Psoas muscle (tissue), 7 donors: ENCODE measurements at regions not wholly inside any gene's neighbourhood (a gene's known extent, or its start where the extent isn't known, plus 50 kb on each side); places are given as distances from the start of the nearest gene placed in this dataset.

Experiments
- ATAC-seq, 4 donors: fragments of 200-7000 bp; cut with Tn5 transposase; one replicate each; pipeline ENCODE4 v1.9.1; 2020; ENCODE audit warnings: moderate library complexity in 3 of 4, mild to moderate bottlenecking in 2 of 4
- DNase-seq, 2 donors: peaks; one replicate each; pipeline ENCODE4 v3.0.0-alpha.2; 2020
- H3K27ac ChIP-seq: fragments of 200-600 bp; one replicate; pipeline ENCODE4 v1.8.0; 2022
- H3K27me3 ChIP-seq, 3 donors: fragments of 200-600 bp in 1 of 3; one replicate each; pipeline versions ENCODE4 v1.6.1 to v1.8.0; 2013 to 2022; ENCODE audit warnings: low read length in 2 of 3, mild to moderate bottlenecking in 2 of 3, moderate library complexity in 1 of 3; ENCODE audit not compliant: insufficient read depth in 3 of 3
- H3K36me3 ChIP-seq, 2 donors: fragments of 200-600 bp in 1 of 2; one replicate each; pipeline versions ENCODE4 v1.6.1 to v1.8.0; 2013 to 2022; ENCODE audit warnings: low read depth in 1 of 2, mild to moderate bottlenecking in 1 of 2, moderate library complexity in 1 of 2; ENCODE audit not compliant: insufficient read depth in 1 of 2
- H3K4me1 ChIP-seq: fragments of 200-600 bp; one replicate; pipeline ENCODE4 v1.8.0; 2022
- H3K4me3 ChIP-seq: fragments of 200-600 bp; one replicate; pipeline ENCODE4 v1.8.0; 2022; ENCODE audit warnings: mild to moderate bottlenecking
- H3K9me3 ChIP-seq: fragments of 200-600 bp; one replicate; pipeline ENCODE4 v1.8.0; 2022
- WGBS, 3 donors: extraction: QIAGEN DNeasy Blood & Tissue Kit; methylation state at CpG; one replicate each; pipeline versions ENCODE4 v1.1.6 to v1.1.7; 2013; 5-methylcytosine and 5-hydroxymethylcytosine counted together
- intact Hi-C, 2 donors: fragments of 100-400 bp; cut with DNase I; formaldehyde crosslinking; loops; one replicate each; pipeline versions ENCODE4 v1.11.0 to v1.14.2; 2022
- TF ChIP-seq, protein P1 (sequence below): fragments of 200-600 bp; IDR thresholded peaks from one replicate; pipeline ENCODE4 v1.8.0; 2022; ENCODE audit warnings: antibody characterized with exemption
- donor health status: healthy with polysubstance abuse.
- donor health status: DM: no; HTN: no; CAD: no; lungs with moderate emphysema.
- donor health status: Bipolar disorder and iron deficiency.
- donor health status: healthy.
- donor health status: DM: yes; HTN: yes; CAD: no.
- donor health status: DM: no; HTN: no; CAD: no.
- donor health status: DM: yes; HTN: yes; CAD: no.

- no peak overlapping the region for H3K27ac ChIP-seq
- H3K27me3 ChIP-seq = no peaks in the 10 kb centered on the region
- intact Hi-C loops = no loop called here
- ATAC-seq = no peak
- no peak for DNase-seq
- H3K4me3 ChIP-seq = no peak overlapping the region
- WGBS, 3 donors = 86 to 91% (median 89%) methylated on average over 2 of the region's 2 CpGs
- no peaks in the 10 kb centered on the region for H3K36me3 ChIP-seq
- H3K4me1 ChIP-seq = no peaks in the 10 kb centered on the region
- no peaks in the 10 kb centered on the region for H3K9me3 ChIP-seq
- TF ChIP-seq, protein P1, sequence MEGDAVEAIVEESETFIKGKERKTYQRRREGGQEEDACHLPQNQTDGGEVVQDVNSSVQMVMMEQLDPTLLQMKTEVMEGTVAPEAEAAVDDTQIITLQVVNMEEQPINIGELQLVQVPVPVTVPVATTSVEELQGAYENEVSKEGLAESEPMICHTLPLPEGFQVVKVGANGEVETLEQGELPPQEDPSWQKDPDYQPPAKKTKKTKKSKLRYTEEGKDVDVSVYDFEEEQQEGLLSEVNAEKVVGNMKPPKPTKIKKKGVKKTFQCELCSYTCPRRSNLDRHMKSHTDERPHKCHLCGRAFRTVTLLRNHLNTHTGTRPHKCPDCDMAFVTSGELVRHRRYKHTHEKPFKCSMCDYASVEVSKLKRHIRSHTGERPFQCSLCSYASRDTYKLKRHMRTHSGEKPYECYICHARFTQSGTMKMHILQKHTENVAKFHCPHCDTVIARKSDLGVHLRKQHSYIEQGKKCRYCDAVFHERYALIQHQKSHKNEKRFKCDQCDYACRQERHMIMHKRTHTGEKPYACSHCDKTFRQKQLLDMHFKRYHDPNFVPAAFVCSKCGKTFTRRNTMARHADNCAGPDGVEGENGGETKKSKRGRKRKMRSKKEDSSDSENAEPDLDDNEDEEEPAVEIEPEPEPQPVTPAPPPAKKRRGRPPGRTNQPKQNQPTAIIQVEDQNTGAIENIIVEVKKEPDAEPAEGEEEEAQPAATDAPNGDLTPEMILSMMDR = no peak
Measured at GRCh38 chr3:174783502-174783901, 75.6 kb upstream of the NAALADL2 start.

GRCh38 chr3:174784206-174784934 lies 74.8 kb upstream of the NAALADL2 start:
- intact Hi-C loops = no loop called here
- ATAC-seq = no peak
- Histone ChIP-seq H3K27me3 (no peaks in the 10 kb centered on the region), H3K4me3 (no peak overlapping the region), H3K9me3 (no peaks in the 10 kb centered on the region), H3K27ac (no peak overlapping the region), H3K4me1 (no peaks in the 10 kb centered on the region), H3K36me3 (no peaks in the 10 kb centered on the region)
- TF ChIP-seq, protein P1 = no peak
- WGBS, 3 donors = 88 to 92% (median 91%) methylated on average over 4 of the region's 4 CpGs
- no peak for DNase-seq

GRCh38 chr3:174786825-174787224 lies 72.3 kb upstream of the NAALADL2 start:
- Histone ChIP-seq H3K4me3 (no peak overlapping the region), H3K36me3 (no peaks in the 10 kb centered on the region), H3K27me3 (no peaks in the 10 kb centered on the region), H3K27ac (no peak overlapping the region), H3K4me1 (no peaks in the 10 kb centered on the region), H3K9me3 (no peaks in the 10 kb centered on the region)
- intact Hi-C loops = no loop called here
- DNase-seq (no peak), ATAC-seq (no peak)
- 92 to 95% (median 94%) methylated on average over 2 of the region's 2 CpGs for WGBS, 3 donors
- TF ChIP-seq, protein P1 = no peak

- WGBS, 3 donors = 82 to 87% (median 86%) methylated on average over 3 of the region's 3 CpGs
- no peak for ATAC-seq
Measured at GRCh38 chr3:174791161-174791560, 68.0 kb upstream of the NAALADL2 start.

More at GRCh38 chr3:174791161-174791560, 68.0 kb upstream of the NAALADL2 start:
- no peaks in the 10 kb centered on the region for H3K4me1 ChIP-seq
- no peak overlapping the region for H3K27ac ChIP-seq
- TF ChIP-seq, protein P1 = no peak
- no peak for DNase-seq
- H3K27me3 ChIP-seq = no peaks in the 10 kb centered on the region
- no peak overlapping the region for H3K4me3 ChIP-seq
- no peaks in the 10 kb centered on the region for H3K36me3 ChIP-seq
- no peaks in the 10 kb centered on the region for H3K9me3 ChIP-seq
- intact Hi-C loops = no loop called here
